ENCODE measurements at regions not wholly inside any gene's neighbourhood (a gene's known extent, or its start where the extent isn't known, plus 50 kb on each side); places are given as distances from the start of the nearest gene placed in this dataset.

DNA sequence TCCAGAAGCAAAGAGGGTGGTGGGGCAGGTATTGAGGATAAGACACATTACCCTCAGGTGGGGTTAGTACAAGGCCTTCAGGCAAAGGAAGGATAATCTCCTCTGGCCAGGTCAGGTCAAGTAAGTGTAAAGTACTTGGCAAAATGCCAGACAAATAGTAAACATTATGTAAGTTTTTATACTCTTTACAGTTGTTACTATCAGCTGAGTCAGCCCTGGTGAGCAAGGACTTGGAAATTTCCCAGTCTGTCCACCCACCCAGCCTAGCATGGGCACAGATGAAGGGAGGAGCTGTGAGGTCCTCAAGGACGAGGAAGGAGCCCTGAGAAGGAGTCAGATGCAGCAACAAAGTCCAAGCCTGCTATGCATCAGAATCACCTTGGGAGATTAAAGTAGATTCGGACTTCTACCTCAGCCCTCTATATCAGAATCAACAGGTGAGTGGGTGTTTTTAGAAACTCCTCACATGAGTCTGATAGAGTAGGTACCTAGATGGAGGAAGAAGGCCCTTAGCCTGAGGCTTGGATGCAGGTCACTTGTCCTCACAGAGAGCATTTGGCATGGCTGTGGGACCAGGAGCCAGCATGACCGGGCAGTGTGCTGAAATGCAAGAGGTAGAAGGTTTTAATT is 50.2 kb upstream of the BARX1 start:
- DNase-seq (ENCODE audit: low spot score) (no peak), ATAC-seq (ENCODE audit: low FRiP score) (no peak)
- TF ChIP-seq CTCF (IDR thresholded peaks at IDR 0.05), result no peak

Measured in omental fat pad (tissue), 3 donors.